MM.1S (cell line): ENCODE measurements at regions not wholly inside any gene's neighbourhood (a gene's known extent, or its start where the extent isn't known, plus 50 kb on each side); places are given as distances from the start of the nearest gene placed in this dataset.

Source experiments
- DNase-seq: peaks from one replicate; pipeline ENCODE4 v3.0.0-alpha.2; 2015
- H2AFZ ChIP-seq: fragments of 300-600 bp; sonication (generic); 2 replicates; pipeline ENCODE4 v1.6.0; 2016; ENCODE audit warnings: antibody characterized with exemption, low read length
- H3F3A ChIP-seq: fragments of 300-600 bp; sonication (generic); 2 replicates; pipeline ENCODE4 v1.6.1; 2016; ENCODE audit warnings: mild to moderate bottlenecking, antibody characterized with exemption, low read length, moderate library complexity, mixed read lengths; ENCODE audit not compliant: insufficient read depth
- H3K27ac ChIP-seq: fragments of 300-600 bp; sonication (generic); 2 replicates; pipeline ENCODE4 v1.5.1; 2016; ENCODE audit warnings: mild to moderate bottlenecking, low read length
- H3K27me3 ChIP-seq: fragments of 300-600 bp; sonication (generic); replicated peaks from 2 replicates; pipeline ENCODE4 v1.6.0; 2016; ENCODE audit warnings: low read length; ENCODE audit not compliant: insufficient read depth
- H3K36me3 ChIP-seq: fragments of 300-600 bp; sonication (generic); replicated peaks from 2 replicates; pipeline ENCODE4 v1.6.1; 2016; ENCODE audit warnings: mild to moderate bottlenecking, low read length, mixed read lengths; ENCODE audit not compliant: insufficient read depth
- H3K4me1 ChIP-seq: fragments of 300-600 bp; sonication (generic); 2 replicates; pipeline ENCODE4 v1.6.1; 2016; ENCODE audit warnings: low read length, mixed read lengths
- H3K4me2 ChIP-seq: fragments of 300-600 bp; sonication (generic); 2 replicates; pipeline ENCODE4 v1.6.0; 2016; ENCODE audit warnings: low read depth, low read length
- H3K4me3 ChIP-seq: fragments of 300-600 bp; sonication (generic); 2 replicates; pipeline ENCODE4 v1.5.1; 2016; ENCODE audit warnings: low read length, mixed read lengths
- H3K79me2 ChIP-seq: fragments of 300-600 bp; sonication (generic); 2 replicates; pipeline ENCODE4 v1.6.1; 2016; ENCODE audit warnings: mixed run types, low read length, mixed read lengths
- H3K9ac ChIP-seq: fragments of 300-600 bp; sonication (generic); 2 replicates; pipeline ENCODE4 v1.6.1; 2016; ENCODE audit warnings: low read length, mixed read lengths
- H3K9me2 ChIP-seq: fragments of 300-600 bp; sonication (generic); replicated peaks from 2 replicates; pipeline ENCODE4 v1.6.1; 2016; ENCODE audit warnings: mild to moderate bottlenecking, low read length, mixed read lengths; ENCODE audit not compliant: insufficient read depth
- H3K9me3 ChIP-seq: fragments of 300-600 bp; sonication (generic); replicated peaks from 2 replicates; pipeline ENCODE4 v1.6.1; 2016; ENCODE audit warnings: mild to moderate bottlenecking, low read length, mixed read lengths; ENCODE audit not compliant: insufficient read depth
- H4K20me1 ChIP-seq: fragments of 300-600 bp; sonication (generic); 2 replicates; pipeline ENCODE4 v1.6.1; 2016; ENCODE audit warnings: mild to moderate bottlenecking, low read length, moderate library complexity, mixed read lengths; ENCODE audit not compliant: insufficient read depth
- CTCF ChIP-seq: fragments of 300-600 bp; sonication (generic); IDR thresholded peaks from 2 replicates; pipeline ENCODE4 v1.5.1; 2016; ENCODE audit warnings: antibody characterized with exemption, low read length, mixed read lengths
- EZH2 ChIP-seq: fragments of 300-600 bp; sonication (generic); optimal IDR thresholded peaks from 2 replicates; pipeline ENCODE3; 2017; ENCODE audit warnings: low read depth, mild to moderate bottlenecking, antibody characterized with exemption, low read length, mixed read lengths
- EZH2phosphoT487 ChIP-seq: fragments of 300-600 bp; sonication (generic); IDR thresholded peaks from 2 replicates; pipeline ENCODE4 v1.6.1; 2018; ENCODE audit warnings: antibody characterized with exemption, low read length

- H3K36me3 ChIP-seq, result no peaks in the 10 kb centered on the region
- H2AFZ ChIP-seq, result no peak overlapping the region
- TF ChIP-seq EZH2phosphoT487, result no peak
- TF ChIP-seq EZH2, result no peak
- no peaks in the 10 kb centered on the region for H3K9me3 ChIP-seq
- H3K4me1 ChIP-seq, result peaks cover 10% of the 10 kb centered on the region
- no peak overlapping the region for H3K9ac ChIP-seq
- no peaks in the 10 kb centered on the region for H3K9me2 ChIP-seq
- no peak overlapping the region for H3K4me2 ChIP-seq
- no peaks in the 10 kb centered on the region for H3K79me2 ChIP-seq
- DNase-seq, result no peak
- H3K27ac ChIP-seq, result no peak overlapping the region
- H3K4me3 ChIP-seq, result no peak overlapping the region
- no peaks in the 10 kb centered on the region for H3K27me3 ChIP-seq
- no peaks in the 10 kb centered on the region for H3F3A ChIP-seq
- H4K20me1 ChIP-seq, result no peaks in the 10 kb centered on the region
Measured at GRCh38 chr13:80572923-80573316, 232.0 kb upstream of the SPRY2 start.

GRCh38 chr13:80572308-80572922 is 231.5 kb upstream of the SPRY2 start:
- Histone ChIP-seq H3K9ac (no peak overlapping the region), H3K4me3 (no peak overlapping the region), H3K36me3 (no peaks in the 10 kb centered on the region), H2AFZ (no peak overlapping the region), H3K9me3 (no peaks in the 10 kb centered on the region), H3K4me2 (no peak overlapping the region), H4K20me1 (no peaks in the 10 kb centered on the region), H3K79me2 (no peaks in the 10 kb centered on the region), H3K4me1 (peaks cover 10% of the 10 kb centered on the region), H3K9me2 (no peaks in the 10 kb centered on the region), H3K27me3 (no peaks in the 10 kb centered on the region), H3K27ac (no peak overlapping the region), H3F3A (no peaks in the 10 kb centered on the region)
- no peak for TF ChIP-seq EZH2
- no peak for TF ChIP-seq EZH2phosphoT487
- no peak for TF ChIP-seq CTCF
- no peak for DNase-seq

GRCh38 chr13:80571346-80572307 is 230.7 kb upstream of the SPRY2 start:
- peaks cover 10% of the 10 kb centered on the region for H3K4me1 ChIP-seq
- H3K9me2 ChIP-seq, result no peaks in the 10 kb centered on the region
- no peaks in the 10 kb centered on the region for H4K20me1 ChIP-seq
- no peaks in the 10 kb centered on the region for H3K27me3 ChIP-seq
- DNase-seq, result peak; percentile 9
- no peak for TF ChIP-seq EZH2
- no peak for TF ChIP-seq CTCF
- TF ChIP-seq EZH2phosphoT487, result no peak
- H3K27ac ChIP-seq, result no peak overlapping the region
- no peaks in the 10 kb centered on the region for H3K9me3 ChIP-seq
- H3F3A ChIP-seq, result no peaks in the 10 kb centered on the region
- no peak overlapping the region for H3K9ac ChIP-seq
- no peak overlapping the region for H3K4me3 ChIP-seq
- H3K79me2 ChIP-seq, result no peaks in the 10 kb centered on the region
- peak overlapping the region; percentile 30 for H3K4me2 ChIP-seq
- no peaks in the 10 kb centered on the region for H3K36me3 ChIP-seq
- H2AFZ ChIP-seq, result no peak overlapping the region
